ENCODE measurements at regions not wholly inside any gene's neighbourhood (a gene's known extent, or its start where the extent isn't known, plus 50 kb on each side); places are given as distances from the start of the nearest gene placed in this dataset.

DNA sequence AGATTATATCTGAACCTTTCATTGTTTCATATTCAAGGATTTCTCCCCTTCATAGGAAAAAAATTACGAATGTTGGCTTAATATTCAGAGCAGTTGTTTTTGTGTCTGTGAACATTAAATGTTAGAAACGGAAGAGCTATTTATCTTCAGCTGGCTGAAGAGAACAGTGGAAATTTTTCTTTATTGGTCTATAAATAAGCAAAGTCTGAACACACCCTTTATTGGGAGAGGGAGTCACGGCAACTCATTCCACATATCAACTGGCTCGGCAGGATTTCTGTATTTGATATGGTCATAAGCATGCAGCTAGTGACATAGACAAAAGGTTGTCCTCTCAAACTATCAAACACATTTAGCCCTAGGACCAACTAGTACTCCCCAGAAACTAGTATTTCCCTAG lies 468.4 kb upstream of the HNRNPA3 start:
- Mint-ChIP-seq H3K27ac (no peak overlapping the region), H3K4me1 (no peaks in the 10 kb centered on the region), H3K36me3 (no peaks in the 10 kb centered on the region), H3K4me3 (no peak overlapping the region), H3K27me3 (no peaks in the 10 kb centered on the region), H3K9me3 (no peaks in the 10 kb centered on the region)
- ATAC-seq: no peak

DNA sequence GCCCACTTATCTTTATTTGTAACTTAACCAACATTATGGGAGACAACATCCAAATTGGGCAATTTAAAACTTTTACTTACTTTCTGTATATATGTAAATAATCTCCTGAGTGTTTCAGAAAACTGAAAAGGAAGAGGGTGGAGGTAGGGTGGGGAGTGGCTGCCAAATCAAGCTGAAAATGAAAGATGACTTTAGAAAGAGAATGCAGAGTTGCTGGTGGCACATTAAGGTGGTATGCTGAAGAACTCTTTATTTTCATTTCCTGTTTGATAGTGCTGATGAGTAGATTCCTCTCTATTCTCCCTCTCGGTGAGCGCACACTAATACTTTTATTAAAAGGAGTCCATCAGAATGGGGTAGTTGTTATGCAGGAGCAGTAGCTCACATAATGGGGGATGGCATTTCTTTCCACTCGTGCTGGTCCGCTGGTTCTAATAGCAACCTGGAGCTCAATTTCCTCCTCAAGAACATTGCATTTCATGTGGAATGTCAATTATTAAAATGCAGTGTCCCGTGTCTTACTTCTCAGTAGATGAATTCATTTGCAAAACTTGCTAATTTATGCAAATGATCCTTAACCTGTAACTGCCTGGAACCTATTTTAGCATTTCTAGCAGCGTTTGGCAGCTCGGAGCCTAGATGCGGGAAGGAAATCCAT lies 466.9 kb upstream of the HNRNPA3 start:
- H3K27ac Mint-ChIP-seq: no peak overlapping the region
- H3K4me3 Mint-ChIP-seq: no peak overlapping the region
- no peaks in the 10 kb centered on the region for H3K36me3 Mint-ChIP-seq
- H3K27me3 Mint-ChIP-seq: no peaks in the 10 kb centered on the region
- H3K4me1 Mint-ChIP-seq: no peaks in the 10 kb centered on the region
- no peak for ATAC-seq
- no peaks in the 10 kb centered on the region for H3K9me3 Mint-ChIP-seq

GRCh38 chr2:176746411-176746810 lies 466.2 kb upstream of the HNRNPA3 start:
- no peaks in the 10 kb centered on the region for H3K36me3 Mint-ChIP-seq
- no peak overlapping the region for H3K4me3 Mint-ChIP-seq
- H3K27ac Mint-ChIP-seq: no peak overlapping the region
- no peaks in the 10 kb centered on the region for H3K27me3 Mint-ChIP-seq
- H3K9me3 Mint-ChIP-seq: no peaks in the 10 kb centered on the region
- H3K4me1 Mint-ChIP-seq: no peaks in the 10 kb centered on the region
- ATAC-seq: no peak

DNA sequence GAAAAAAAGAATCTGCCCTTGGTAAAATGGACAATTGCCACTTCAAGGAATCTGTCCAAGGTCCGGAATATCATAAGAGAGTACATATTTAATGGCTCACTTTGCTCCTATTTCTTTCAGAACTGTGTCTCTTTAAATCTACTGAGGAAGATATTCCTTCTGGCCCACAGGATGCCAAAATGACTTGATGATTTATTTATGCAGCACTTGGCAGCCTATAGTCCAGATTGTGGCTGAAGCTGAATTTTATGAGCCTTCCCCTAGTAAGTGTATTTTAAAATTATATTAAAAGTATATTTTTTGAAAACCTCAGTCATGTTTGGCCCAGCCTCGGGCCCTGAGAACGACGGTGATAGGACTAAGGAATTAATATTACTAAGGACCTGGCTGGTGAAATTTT lies 465.1 kb upstream of the HNRNPA3 start:
- no peaks in the 10 kb centered on the region for H3K9me3 Mint-ChIP-seq
- ATAC-seq: no peak
- no peak overlapping the region for H3K27ac Mint-ChIP-seq
- no peaks in the 10 kb centered on the region for H3K4me1 Mint-ChIP-seq
- no peaks in the 10 kb centered on the region for H3K27me3 Mint-ChIP-seq
- no peak overlapping the region for H3K4me3 Mint-ChIP-seq
- no peaks in the 10 kb centered on the region for H3K36me3 Mint-ChIP-seq

DNA sequence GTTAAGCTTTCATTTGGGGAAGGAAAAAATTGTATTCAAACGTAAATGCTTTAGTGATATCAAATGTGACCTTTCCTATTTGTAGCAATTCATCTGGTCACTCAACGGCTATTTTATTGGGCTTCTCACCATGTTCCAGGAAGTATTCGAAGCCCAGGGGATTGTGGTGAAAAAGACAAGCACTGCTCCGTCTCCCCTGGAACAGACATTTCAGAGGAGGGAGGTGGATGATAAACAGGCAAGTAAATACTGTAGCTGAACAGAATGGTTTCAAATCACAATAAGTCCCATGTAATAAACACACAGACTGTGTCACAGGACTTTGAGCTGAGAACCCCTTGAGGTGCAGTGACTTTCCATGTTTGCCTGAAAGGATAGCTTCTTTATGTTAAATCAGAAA lies 464.7 kb upstream of the HNRNPA3 start:
- Mint-ChIP-seq H3K9me3 (no peaks in the 10 kb centered on the region), H3K4me1 (no peaks in the 10 kb centered on the region), H3K36me3 (no peaks in the 10 kb centered on the region), H3K27me3 (no peaks in the 10 kb centered on the region), H3K27ac (no peak overlapping the region), H3K4me3 (no peak overlapping the region)
- no peak for ATAC-seq

DNA sequence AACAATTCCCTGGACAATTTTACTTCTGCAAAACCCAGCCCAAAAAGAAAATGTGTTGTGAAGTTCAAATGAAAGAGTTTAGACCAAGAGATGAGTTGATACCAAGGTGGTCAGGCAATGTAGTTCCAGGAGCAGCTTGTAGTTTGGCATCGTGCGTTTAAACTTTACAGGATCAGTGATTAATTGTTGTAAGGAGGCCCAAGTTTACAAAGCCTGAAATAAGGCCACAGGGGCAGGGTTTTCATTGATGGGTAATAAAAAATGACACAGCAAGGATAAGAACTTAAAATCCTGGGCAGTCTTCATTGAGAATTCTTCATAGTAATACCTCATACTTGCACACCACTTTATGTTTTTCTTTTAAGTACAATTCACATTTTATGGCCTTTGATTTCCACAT lies 463.9 kb upstream of the HNRNPA3 start:
- Mint-ChIP-seq H3K27ac (no peak overlapping the region), H3K9me3 (no peaks in the 10 kb centered on the region), H3K4me1 (no peaks in the 10 kb centered on the region), H3K36me3 (no peaks in the 10 kb centered on the region), H3K27me3 (no peaks in the 10 kb centered on the region), H3K4me3 (no peak overlapping the region)
- ATAC-seq: no peak

GRCh38 chr2:176751314-176752227 lies 461.0 kb upstream of the HNRNPA3 start:
- ATAC-seq: no peak
- H3K4me1 Mint-ChIP-seq: no peaks in the 10 kb centered on the region
- H3K9me3 Mint-ChIP-seq: no peaks in the 10 kb centered on the region
- no peaks in the 10 kb centered on the region for H3K27me3 Mint-ChIP-seq
- H3K36me3 Mint-ChIP-seq: no peaks in the 10 kb centered on the region
- no peak overlapping the region for H3K4me3 Mint-ChIP-seq
- H3K27ac Mint-ChIP-seq: no peak overlapping the region

DNA sequence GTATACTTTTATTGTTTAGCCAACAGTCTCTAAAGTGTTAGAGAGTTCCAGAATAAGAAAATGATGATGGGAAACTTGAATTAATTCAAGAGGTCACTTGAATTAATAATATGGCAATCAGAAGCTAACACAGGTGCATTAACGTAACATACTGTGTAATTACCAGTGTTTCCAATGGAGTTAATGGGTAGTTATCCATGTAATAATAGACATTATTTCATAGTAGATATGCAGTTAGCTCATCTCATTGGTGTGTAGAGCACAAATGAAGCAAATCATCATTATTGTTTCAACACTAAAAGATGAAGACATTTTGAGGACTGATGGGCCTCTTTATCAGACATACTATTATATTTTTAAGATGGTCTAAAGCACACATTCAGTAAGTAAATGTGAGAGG lies 460.3 kb upstream of the HNRNPA3 start:
- H3K36me3 Mint-ChIP-seq: no peaks in the 10 kb centered on the region
- no peak for ATAC-seq
- H3K27ac Mint-ChIP-seq: no peak overlapping the region
- H3K27me3 Mint-ChIP-seq: no peaks in the 10 kb centered on the region
- H3K4me3 Mint-ChIP-seq: no peak overlapping the region
- H3K4me1 Mint-ChIP-seq: no peaks in the 10 kb centered on the region
- no peaks in the 10 kb centered on the region for H3K9me3 Mint-ChIP-seq

DNA sequence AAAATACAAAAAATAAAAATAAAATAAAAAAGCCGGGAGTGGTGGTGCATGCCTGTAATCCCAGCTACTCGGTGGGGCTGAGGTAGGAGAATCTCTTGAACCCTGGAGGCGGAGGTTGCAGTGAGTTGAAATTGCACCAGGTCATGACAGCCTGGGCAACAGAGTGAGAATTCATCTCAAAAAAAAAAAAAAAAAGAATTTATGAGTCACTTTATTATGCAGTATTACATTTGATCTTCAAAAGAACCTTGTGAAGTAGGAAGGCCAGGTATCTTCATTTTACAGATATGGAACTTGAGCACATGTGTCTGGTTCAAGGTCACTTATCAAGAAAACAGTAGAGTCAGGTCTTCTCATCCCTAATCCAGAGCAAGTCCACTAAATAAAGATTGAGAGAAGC lies 459.4 kb upstream of the HNRNPA3 start:
- H3K4me1 Mint-ChIP-seq: no peaks in the 10 kb centered on the region
- H3K27ac Mint-ChIP-seq: no peak overlapping the region
- no peak overlapping the region for H3K4me3 Mint-ChIP-seq
- H3K9me3 Mint-ChIP-seq: no peaks in the 10 kb centered on the region
- no peaks in the 10 kb centered on the region for H3K36me3 Mint-ChIP-seq
- no peak for ATAC-seq
- no peaks in the 10 kb centered on the region for H3K27me3 Mint-ChIP-seq

- no peak for ATAC-seq
- Mint-ChIP-seq H3K4me1 (no peaks in the 10 kb centered on the region), H3K27ac (no peak overlapping the region), H3K27me3 (no peaks in the 10 kb centered on the region), H3K36me3 (no peaks in the 10 kb centered on the region), H3K9me3 (no peaks in the 10 kb centered on the region), H3K4me3 (no peak overlapping the region)
Observed at GRCh38 chr2:176753752-176754474, 458.7 kb upstream of the HNRNPA3 start.

DNA sequence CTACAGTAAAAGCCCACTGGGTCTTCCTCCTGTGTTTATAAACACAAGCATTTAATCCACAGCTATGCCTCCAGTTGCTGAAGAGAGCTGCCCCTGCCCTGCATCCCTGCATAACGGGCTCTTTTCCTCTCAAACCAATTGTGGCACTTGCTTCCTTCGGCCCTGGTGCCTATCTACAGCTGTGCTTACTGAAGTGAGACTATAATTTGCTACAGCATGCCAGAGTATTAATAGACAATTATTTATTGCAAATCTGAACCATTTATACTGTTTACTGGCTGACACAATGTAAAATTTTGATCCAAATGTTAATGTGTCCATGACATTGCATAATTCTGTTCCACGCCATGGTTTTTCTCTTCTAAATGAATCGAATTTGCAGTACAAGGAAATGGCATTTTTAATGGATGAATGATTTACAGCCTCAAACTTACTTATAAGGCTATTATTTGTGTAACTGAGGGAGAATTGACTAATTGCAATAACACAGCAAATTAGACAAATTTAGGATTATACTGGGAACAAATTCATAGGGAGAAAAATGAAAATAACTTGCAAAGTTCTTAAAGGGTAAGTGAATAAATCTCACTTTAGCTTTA lies 457.0 kb upstream of the HNRNPA3 start:
- Mint-ChIP-seq H3K36me3 (no peaks in the 10 kb centered on the region), H3K9me3 (no peaks in the 10 kb centered on the region), H3K4me1 (no peaks in the 10 kb centered on the region), H3K27ac (no peak overlapping the region), H3K4me3 (no peak overlapping the region), H3K27me3 (no peaks in the 10 kb centered on the region)
- no peak for ATAC-seq

GRCh38 chr2:176758426-176758825 lies 454.2 kb upstream of the HNRNPA3 start:
- Mint-ChIP-seq H3K36me3 (no peaks in the 10 kb centered on the region), H3K27ac (no peak overlapping the region), H3K27me3 (peaks cover 7% of the 10 kb centered on the region), H3K9me3 (no peaks in the 10 kb centered on the region), H3K4me1 (no peaks in the 10 kb centered on the region), H3K4me3 (no peak overlapping the region)
- no peak for ATAC-seq

DNA sequence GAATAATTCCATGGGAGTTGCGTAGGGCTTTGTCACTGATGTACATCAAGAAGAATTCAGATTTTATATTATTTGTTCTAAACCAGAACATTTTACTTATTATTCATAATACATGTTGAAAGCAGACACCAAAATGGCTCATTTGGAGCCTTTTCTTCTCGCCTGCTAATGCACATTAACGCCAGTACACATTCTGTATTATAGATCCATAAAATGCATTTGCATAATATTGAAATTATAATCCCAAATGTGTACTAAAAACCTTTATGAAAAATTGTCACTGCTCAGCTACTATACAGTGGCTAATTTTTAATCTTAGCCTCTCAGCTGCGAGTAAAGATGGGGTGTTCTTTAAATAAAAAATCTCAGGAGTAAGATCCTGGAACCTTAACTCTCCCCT lies 452.2 kb upstream of the HNRNPA3 start:
- Mint-ChIP-seq H3K4me3 (no peak overlapping the region), H3K4me1 (no peaks in the 10 kb centered on the region), H3K27me3 (peaks cover 7% of the 10 kb centered on the region), H3K36me3 (no peaks in the 10 kb centered on the region), H3K9me3 (no peaks in the 10 kb centered on the region), H3K27ac (no peak overlapping the region)
- no peak for ATAC-seq

GRCh38 chr2:176763130-176763529 lies 449.5 kb upstream of the HNRNPA3 start:
- H3K27me3 Mint-ChIP-seq: peaks cover 21% of the 10 kb centered on the region
- no peak for ATAC-seq
- no peak overlapping the region for H3K4me3 Mint-ChIP-seq
- H3K36me3 Mint-ChIP-seq: no peaks in the 10 kb centered on the region
- H3K4me1 Mint-ChIP-seq: no peaks in the 10 kb centered on the region
- no peaks in the 10 kb centered on the region for H3K9me3 Mint-ChIP-seq
- H3K27ac Mint-ChIP-seq: no peak overlapping the region

DNA sequence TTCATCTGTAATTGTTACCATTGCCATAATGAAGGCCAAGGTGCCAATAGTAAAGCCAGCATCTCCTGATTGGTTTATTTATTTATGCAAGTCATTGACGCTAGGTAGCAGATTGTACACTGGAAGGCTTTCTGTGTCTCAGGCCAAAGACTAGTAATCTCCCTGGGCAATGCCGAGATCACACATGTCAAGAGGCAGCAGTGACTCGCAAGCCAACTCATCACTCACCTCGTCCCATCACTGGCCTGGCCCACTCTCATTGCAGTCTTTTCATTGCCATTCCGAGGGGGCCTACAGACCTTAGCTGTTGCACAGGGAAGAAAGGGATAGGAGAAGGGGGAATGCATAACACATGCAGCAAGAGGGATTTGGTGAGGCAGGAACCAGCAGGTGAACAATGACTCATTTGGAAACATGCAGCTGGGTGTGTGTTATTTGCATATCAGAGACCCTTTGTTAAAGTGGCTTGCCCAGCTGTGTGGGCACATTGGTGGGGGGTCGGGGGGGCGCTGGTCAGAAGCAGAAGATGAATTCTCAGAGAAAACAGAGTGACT lies 448.7 kb upstream of the HNRNPA3 start:
- Mint-ChIP-seq H3K27me3 (peaks cover 21% of the 10 kb centered on the region), H3K27ac (no peak overlapping the region), H3K4me1 (peaks cover 4% of the 10 kb centered on the region), H3K4me3 (no peak overlapping the region), H3K9me3 (no peaks in the 10 kb centered on the region), H3K36me3 (no peaks in the 10 kb centered on the region)
- no peak for ATAC-seq
